DMS153 treated with DMSO at 0.1 percent for 48 hours (cell line): ENCODE measurements at regions not wholly inside any gene's neighbourhood (a gene's known extent, or its start where the extent isn't known, plus 50 kb on each side); places are given as distances from the start of the nearest gene placed in this dataset.

Experiments
- DNase-seq: peaks from one replicate; lab custom pipeline; 2025; ENCODE audit not compliant: unreplicated experiment; lab: John Stamatoyannopoulos, UW

DNA sequence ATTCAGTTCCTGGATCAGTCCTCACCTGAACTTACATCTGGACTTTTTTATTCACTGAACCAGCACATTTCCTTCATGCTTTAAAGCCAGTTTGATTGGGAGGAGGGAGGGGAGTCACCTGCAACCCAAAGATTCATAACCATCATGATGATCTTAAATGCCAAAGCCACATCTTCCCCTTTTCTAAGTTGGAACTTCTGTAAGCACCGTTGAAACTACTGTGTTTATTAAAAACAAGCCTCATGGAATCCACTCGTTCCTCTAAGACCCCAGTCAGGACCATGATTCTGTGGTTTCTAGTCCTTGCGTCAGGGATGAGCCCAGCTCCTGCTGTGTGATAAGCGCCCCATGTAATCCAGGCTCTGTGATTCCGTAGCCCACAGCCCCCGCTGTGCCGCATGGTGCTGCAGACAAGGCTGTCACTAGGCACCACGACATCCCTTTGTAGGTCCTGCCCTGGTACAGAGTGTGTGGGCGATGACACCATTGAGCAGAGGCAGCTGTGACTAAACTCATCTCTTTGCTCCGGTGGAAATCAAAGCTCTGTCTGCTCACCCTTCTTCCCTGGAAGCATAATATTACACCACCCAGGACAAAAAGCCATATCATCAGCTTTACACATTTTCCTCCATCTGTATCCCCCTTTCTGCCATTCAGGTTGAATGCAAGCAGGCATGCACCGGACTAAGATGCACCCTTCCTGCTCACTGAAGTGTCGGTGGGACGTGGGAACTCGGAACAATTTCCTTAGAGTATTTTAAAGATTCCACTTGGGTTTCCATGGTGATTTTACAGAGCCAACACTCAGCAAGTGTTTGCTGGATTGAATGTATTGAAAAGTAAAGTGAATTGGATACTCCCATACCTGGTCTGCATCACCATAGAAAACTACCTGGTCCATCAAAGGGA, 132.0 kb upstream of the FSTL4 start:
- no peak for DNase-seq

DNA sequence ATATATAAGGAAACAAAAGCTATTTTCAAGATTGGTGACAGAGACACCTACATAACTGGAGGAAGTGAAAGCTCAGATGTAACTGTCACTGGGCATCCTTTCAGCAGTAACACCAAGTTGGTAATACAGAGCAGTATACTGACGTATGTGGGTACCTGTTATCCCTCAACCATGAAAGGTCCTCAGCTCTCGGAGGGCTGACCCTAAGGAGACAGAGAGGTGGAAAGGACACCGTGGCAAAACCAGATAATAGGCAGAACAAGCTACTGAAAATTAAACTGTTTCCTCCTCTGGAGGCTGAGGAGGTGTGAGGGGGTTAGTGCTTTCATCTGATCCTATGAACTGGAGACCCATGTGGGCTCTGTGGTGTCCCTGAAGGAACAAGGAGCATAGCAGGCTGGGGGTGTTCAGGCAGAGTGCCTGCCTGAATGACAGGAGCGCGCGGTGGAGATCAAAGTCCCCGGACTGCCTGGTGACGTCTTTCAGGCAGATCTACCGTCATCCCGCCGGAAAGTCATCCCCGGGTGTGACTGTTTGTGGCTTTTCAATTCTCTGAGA, 130.2 kb upstream of the FSTL4 start:
- no peak for DNase-seq

- DNase-seq: no peak
Observed at GRCh38 chr5:133741818-133742355, 129.5 kb upstream of the FSTL4 start.

DNA sequence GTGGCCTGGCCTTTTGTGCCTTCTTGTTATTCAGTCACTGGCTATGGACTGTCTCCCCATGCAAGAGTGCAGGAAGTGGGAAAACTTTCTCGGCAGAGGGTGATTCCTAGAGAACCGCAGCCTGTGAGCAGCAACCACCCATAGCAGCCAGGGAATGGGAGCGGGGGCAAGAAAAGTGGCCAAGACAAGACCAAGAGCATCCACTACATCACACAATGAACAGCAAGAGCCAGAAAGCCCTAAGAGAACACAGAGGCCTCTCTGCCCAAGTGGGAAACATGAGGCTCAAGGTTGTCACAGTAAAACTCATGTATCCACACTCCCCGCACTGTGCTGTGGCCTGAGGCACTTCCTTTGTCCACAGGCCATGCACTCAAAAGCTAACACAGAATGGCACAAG, 129.1 kb upstream of the FSTL4 start:
- DNase-seq: no peak

- no peak for DNase-seq
Observed at GRCh38 chr5:133739181-133739780, 126.9 kb upstream of the FSTL4 start.

- DNase-seq: no peak
Observed at GRCh38 chr5:133738271-133738670, 125.9 kb upstream of the FSTL4 start.

GRCh38 chr5:133736512-133736911, 124.2 kb upstream of the FSTL4 start:
- no peak for DNase-seq

DNA sequence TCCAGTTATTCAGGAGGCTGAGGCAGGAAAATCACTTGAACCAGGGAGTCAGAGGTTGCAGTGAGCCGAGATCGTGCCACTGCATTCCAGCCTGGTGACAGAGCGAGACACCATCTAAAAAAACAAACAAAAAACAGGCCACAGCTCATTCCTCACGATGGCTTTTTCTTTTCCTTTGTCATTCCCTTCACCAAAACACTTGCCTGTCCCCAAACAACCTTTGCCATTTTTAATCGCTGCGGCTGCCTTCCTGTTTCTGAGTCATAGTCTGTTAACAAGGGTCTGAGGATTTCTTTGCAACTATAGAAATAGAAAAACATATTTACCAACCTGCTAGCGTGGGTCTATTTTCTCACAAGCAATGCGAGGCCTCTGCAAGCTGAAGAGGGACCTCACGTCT, 123.0 kb upstream of the FSTL4 start:
- DNase-seq: no peak

- DNase-seq: no peak
Observed at GRCh38 chr5:133734916-133735315, 122.6 kb upstream of the FSTL4 start.

DNA sequence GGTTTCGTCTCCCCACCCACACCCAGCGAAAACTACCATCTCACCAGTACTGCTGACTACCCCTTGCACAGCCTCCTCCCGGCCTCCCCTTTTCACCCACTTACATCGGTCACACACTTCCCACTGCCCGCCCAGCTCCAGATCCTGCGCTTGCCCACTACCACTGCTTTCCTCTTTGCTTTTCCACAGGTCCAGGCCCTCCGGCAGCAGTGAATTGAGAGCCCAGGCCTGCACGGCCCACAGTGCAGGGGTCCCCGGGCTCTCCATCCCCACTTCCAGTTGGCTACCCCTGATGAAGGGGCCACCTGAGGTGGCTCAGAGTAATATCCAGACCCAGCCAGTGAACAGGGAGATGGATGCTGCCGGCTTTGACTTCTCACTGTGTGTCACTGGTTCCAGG, 120.2 kb upstream of the FSTL4 start:
- DNase-seq: no peak

DNA sequence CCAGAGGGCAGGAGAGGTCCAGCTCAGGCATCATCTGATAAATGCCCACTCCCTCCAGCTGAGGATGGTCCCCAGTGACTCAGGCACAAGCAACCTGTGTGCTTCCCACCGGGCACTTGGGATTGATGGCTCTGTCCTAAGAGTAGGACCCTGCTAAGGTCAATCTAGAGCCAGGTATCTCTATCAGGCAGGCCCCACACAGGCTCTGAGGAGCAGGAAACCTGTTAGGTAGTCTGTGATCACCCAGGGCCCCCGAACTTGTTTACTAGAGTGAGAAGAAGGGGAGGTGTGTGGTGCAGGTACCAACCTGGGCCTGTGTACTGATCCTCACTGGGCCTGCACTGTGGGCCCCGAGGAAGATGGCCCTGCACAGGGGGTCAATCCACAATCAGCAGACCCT, 119.6 kb upstream of the FSTL4 start:
- no peak for DNase-seq

DNA sequence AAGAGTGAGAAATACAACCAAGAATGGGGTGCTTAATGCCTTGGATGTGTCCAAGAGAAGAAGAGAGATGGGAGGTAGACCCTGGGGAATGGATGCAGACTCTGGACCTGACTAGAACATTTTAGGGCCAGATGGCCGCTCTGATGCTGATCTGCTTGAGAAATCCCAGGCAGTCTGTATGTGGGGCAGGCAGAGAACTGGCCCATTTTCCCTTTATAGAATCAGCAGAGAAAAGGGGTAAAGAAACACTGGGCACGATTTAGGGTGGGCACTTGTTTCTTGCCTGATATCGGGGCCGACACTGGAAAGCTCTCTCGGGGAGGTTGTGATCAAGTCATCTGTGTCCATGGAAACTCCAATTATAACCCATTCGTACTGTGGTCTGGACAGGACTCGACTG, 118.5 kb upstream of the FSTL4 start:
- no peak for DNase-seq

- no peak for DNase-seq
Observed at GRCh38 chr5:133730346-133730745, 118.0 kb upstream of the FSTL4 start.

- no peak for DNase-seq
Observed at GRCh38 chr5:133729800-133730199, 117.5 kb upstream of the FSTL4 start.

DNA sequence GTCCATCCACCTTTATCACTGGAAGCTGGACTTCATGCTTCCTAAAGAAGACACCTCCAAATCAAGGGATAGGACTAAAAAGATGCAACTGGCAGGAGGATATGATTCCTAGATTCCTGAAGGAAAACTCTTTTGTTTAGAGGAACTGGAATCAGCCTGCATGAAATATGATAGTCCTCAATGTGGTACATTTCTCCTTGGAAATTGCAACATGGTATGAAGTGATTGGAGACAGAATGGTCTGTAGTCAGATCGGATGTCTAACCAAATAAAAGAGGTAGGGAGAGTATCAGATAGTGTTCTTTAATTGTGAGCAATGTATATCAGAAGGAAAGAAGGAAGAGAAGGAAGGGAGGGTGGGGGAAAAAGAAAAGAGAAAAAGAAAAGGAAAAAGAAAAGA, 116.1 kb upstream of the FSTL4 start:
- no peak for DNase-seq

DNA sequence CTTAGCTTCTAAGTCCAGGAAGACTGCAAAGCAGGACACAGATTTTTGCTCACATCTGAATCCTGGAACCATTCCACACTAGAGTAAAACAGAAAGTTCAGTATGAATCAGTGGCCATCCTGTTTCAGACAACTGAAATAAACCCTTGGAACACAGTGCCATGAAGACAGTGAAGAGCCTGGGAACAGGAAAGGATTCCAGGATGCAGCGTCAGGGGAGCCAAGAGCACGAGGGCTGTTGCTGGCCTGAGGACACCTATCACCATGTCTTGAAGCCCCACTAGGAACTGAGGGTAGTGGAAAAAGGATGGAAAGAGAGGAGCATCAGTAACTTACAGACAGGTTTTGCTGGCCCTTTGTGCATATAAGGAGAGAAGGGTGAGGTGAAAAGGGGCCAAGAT, 115.3 kb upstream of the FSTL4 start:
- no peak for DNase-seq

- DNase-seq: no peak
Observed at GRCh38 chr5:133723651-133724366, 111.5 kb upstream of the FSTL4 start.

DNA sequence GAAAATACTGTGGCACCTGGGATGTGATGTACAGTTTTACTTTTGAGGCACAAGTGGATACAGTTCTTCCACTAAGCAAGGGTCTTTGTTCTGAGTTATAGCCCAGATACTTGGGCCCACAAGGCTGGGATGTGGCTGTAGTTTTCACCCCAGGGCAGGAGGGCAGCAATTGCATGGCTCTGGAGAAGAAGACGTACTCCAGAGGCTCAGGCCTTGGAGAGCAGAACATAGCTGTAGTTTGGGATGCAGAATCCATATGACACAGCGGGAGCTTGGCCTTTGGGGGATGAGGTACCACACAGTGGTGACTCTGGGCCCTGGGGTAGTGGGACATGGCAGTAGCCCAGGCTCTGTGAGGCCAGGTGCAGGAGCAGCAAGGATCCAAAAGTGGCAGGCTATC, 110.8 kb upstream of the FSTL4 start:
- no peak for DNase-seq

- DNase-seq: no peak
Observed at GRCh38 chr5:133721365-133721764, 109.0 kb upstream of the FSTL4 start.

GRCh38 chr5:133718457-133718856, 106.1 kb upstream of the FSTL4 start:
- no peak for DNase-seq

DNA sequence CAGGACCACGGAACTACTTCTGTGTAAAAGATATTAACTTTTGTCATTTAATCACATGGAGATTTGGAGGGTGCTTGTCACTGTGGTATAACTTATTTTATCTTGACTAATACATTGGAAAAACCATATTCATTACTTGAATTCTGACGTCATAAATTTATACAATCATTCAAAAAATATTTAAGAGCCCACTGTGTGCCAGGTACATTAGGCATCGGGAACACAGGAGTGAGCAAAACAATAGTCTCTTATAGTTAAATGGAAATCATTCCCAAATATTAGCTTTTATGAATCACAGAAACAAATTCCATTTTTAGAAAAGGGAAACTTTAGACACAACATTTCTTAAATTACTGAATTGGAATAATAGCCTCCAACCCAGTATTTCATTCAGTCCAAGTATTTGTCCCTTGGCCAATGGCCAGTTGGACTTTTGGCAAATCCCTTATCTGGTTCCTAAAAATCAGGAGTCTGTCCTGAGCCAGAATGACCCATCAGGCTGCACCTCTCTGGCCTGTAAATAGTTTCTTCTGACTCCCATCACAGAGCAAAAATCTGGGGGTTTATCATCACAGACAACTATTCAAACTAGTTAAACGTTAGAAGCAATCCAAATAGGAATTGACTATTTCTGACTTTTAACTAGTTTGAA, 104.3 kb upstream of the FSTL4 start:
- DNase-seq: no peak
